Common myeloid progenitor, CD34-positive (primary cell): ENCODE measurements at regions not wholly inside any gene's neighbourhood (a gene's known extent, or its start where the extent isn't known, plus 50 kb on each side); places are given as distances from the start of the nearest gene placed in this dataset.
"Not testable (repeated sequence)": the region's sequence is repeated elsewhere in the genome, so short reads cannot be mapped to it uniquely, and the experiment has no call there.

Source experiments
- CTCF ChIA-PET: fragments of 350-600 bp; sonication (Branson Sonifier 250); formaldehyde crosslinking; loops from one replicate; lab custom pipeline; 2021; ENCODE audit warnings: antibody characterized with exemption; lab: Charles Lee
- POLR2A ChIA-PET: fragments of 350-600 bp; sonication (Branson Sonifier 250); formaldehyde crosslinking; loops from one replicate; lab custom pipeline; 2021; ENCODE audit warnings: antibody characterized with exemption; lab: Charles Lee
- DNase-seq, 3 donors: peaks; one replicate each; pipeline versions ENCODE4 v3.0.0 to v3.0.0-alpha.2; 2013
- H3K27ac ChIP-seq, 2 experiments: 1 replicate in 1 of 2; 2 replicates in 1 of 2; pipeline ENCODE4 v1.7.0; 2013; ENCODE audit warnings: inconsistent platforms in 2 of 2, low read length in 2 of 2, mild to moderate bottlenecking in 2 of 2, low read depth in 1 of 2, moderate library complexity in 1 of 2; ENCODE audit not compliant: severe bottlenecking in 2 of 2, insufficient read depth in 1 of 2, poor library complexity in 1 of 2
- H3K27me3 ChIP-seq, 5 experiments: replicated peaks in 2 of 5; 1 replicate in 3 of 5; 2 replicates in 2 of 5; pipeline versions ENCODE4 v1.6.1 to v1.7.0; 2013; ENCODE audit warnings: low read length in 4 of 5, mild to moderate bottlenecking in 2 of 5, moderate library complexity in 2 of 5, inconsistent platforms in 1 of 5; ENCODE audit not compliant: insufficient read depth in 5 of 5, control insufficient read depth in 4 of 5
- H3K36me3 ChIP-seq, 4 experiments: 1 replicate in 2 of 4; 2 replicates in 2 of 4; pipeline versions ENCODE4 v1.6.1 to v1.7.0; 2013; ENCODE audit warnings: low read length in 3 of 4, control low read depth in 1 of 4, mild to moderate bottlenecking in 1 of 4; ENCODE audit not compliant: control insufficient read depth in 4 of 4, insufficient read depth in 4 of 4
- H3K4me1 ChIP-seq, 4 experiments: 1 replicate in 3 of 4; 2 replicates in 1 of 4; pipeline versions ENCODE4 v1.6.1 to v1.7.1; 2013; ENCODE audit warnings: low read length in 3 of 4, mild to moderate bottlenecking in 3 of 4, control low read depth in 1 of 4, inconsistent platforms in 1 of 4, moderate library complexity in 1 of 4; ENCODE audit not compliant: control insufficient read depth in 4 of 4, insufficient read depth in 4 of 4; ENCODE audit errors: control extremely low read depth in 1 of 4
- H3K4me3 ChIP-seq, 7 experiments: 1 replicate in 4 of 7; 2 replicates in 3 of 7; pipeline versions ENCODE4 v1.5.1 to v1.7.0; 2013; ENCODE audit warnings: mild to moderate bottlenecking in 7 of 7, low read length in 6 of 7, moderate library complexity in 6 of 7, inconsistent platforms in 2 of 7, low read depth in 2 of 7, control low read depth in 1 of 7; ENCODE audit not compliant: insufficient read depth in 4 of 7, control insufficient read depth in 1 of 7; ENCODE audit errors: extremely low read depth in 1 of 7
- H3K9me3 ChIP-seq, 5 experiments: 1 replicate in 4 of 5; 2 replicates in 1 of 5; pipeline versions ENCODE4 v1.6.1 to v1.7.1; 2013; ENCODE audit warnings: low read length in 4 of 5, mild to moderate bottlenecking in 2 of 5, inconsistent platforms in 1 of 5, low read depth in 1 of 5, moderate library complexity in 1 of 5; ENCODE audit not compliant: control insufficient read depth in 4 of 5, insufficient read depth in 2 of 5; ENCODE audit errors: control extremely low read depth in 1 of 5
- WGBS: methylation state at CpG from one replicate; pipeline ENCODE4 v1.1.5; 2013; ENCODE audit not compliant: insufficient coverage; 5-methylcytosine and 5-hydroxymethylcytosine counted together

GRCh38 chr3:145422556-145422955 lies 738.4 kb downstream of the PLOD2 start:
- ChIA-PET POLR2A (no interaction called here), CTCF (no interaction called here)
- Histone ChIP-seq H3K27ac (no peak overlapping the region), H3K36me3 (no peaks in the 10 kb centered on the region), H3K27me3 (no peaks in the 10 kb centered on the region), H3K9me3 (no peaks in the 10 kb centered on the region), H3K4me3 (no peak overlapping the region), H3K4me1 (no peaks in the 10 kb centered on the region)
- DNase-seq, result no peak
- no CpG with 5 or more reads among the region's 3 CpGs for WGBS

GRCh38 chr3:145427355-145427754 lies 733.6 kb downstream of the PLOD2 start:
- Histone ChIP-seq H3K4me3 (no peak overlapping the region), H3K36me3 (no peaks in the 10 kb centered on the region), H3K4me1 (no peaks in the 10 kb centered on the region), H3K27ac (no peak overlapping the region), H3K9me3 (no peaks in the 10 kb centered on the region), H3K27me3 (no peaks in the 10 kb centered on the region)
- CTCF ChIA-PET, result no interaction called here
- POLR2A ChIA-PET, result no interaction called here
- no peak for DNase-seq
- WGBS, result 94% methylated on average over 9 of the region's 10 CpGs

GRCh38 chr3:145429546-145429945 lies 731.4 kb downstream of the PLOD2 start:
- Histone ChIP-seq H3K9me3 (no peaks in the 10 kb centered on the region), H3K4me1 (no peaks in the 10 kb centered on the region)

GRCh38 chr3:145448436-145448835 lies 712.5 kb downstream of the PLOD2 start:
- DNase-seq, result no peak
- H3K27ac ChIP-seq, result no peak overlapping the region
- H3K36me3 ChIP-seq, result no peaks in the 10 kb centered on the region
- no peak overlapping the region for H3K4me3 ChIP-seq
- ChIA-PET CTCF (no interaction called here), POLR2A (no interaction called here)
- no peaks in the 10 kb centered on the region for H3K4me1 ChIP-seq
- H3K9me3 ChIP-seq, result no peaks in the 10 kb centered on the region
- no peaks in the 10 kb centered on the region for H3K27me3 ChIP-seq
- WGBS, result 100% methylated on average over 1 of the region's 3 CpGs

More at GRCh38 chr3:145429546-145429945, 731.4 kb downstream of the PLOD2 start:
- POLR2A ChIA-PET, result no interaction called here
- Histone ChIP-seq H3K4me3 (no peak overlapping the region), H3K36me3 (no peaks in the 10 kb centered on the region), H3K27me3 (no peaks in the 10 kb centered on the region), H3K27ac (no peak overlapping the region)
- CTCF ChIA-PET, result no interaction called here
- WGBS, result no CpG with 5 or more reads among the region's 2 CpGs
- DNase-seq, result no peak

GRCh38 chr3:145450018-145450682 lies 710.8 kb downstream of the PLOD2 start:
- Histone ChIP-seq H3K36me3 (no peaks in the 10 kb centered on the region), H3K27ac (no peak overlapping the region), H3K4me1 (no peaks in the 10 kb centered on the region), H3K4me3 (no peak overlapping the region), H3K27me3 (no peaks in the 10 kb centered on the region), H3K9me3 (no peaks in the 10 kb centered on the region)
- ChIA-PET CTCF (no interaction called here), POLR2A (no interaction called here)
- DNase-seq, result no peak

GRCh38 chr3:145457825-145458552 lies 703.0 kb downstream of the PLOD2 start:
- ChIA-PET POLR2A (interaction anchor here (0.6 kb wide), 1 partner anchor 883 kb away, joined by 3 read pairs; no protein-coding TSS in a partner anchor), CTCF (no interaction called here)
- no peak overlapping the region for H3K27ac ChIP-seq
- no peak overlapping the region for H3K4me3 ChIP-seq
- H3K4me1 ChIP-seq, result no peaks in the 10 kb centered on the region
- H3K27me3 ChIP-seq, result no peaks in the 10 kb centered on the region
- WGBS, result no CpG with 5 or more reads among the region's 6 CpGs
- DNase-seq, result no peak
- H3K36me3 ChIP-seq, result no peaks in the 10 kb centered on the region
- H3K9me3 ChIP-seq, result no peaks in the 10 kb centered on the region

- H3K9me3 ChIP-seq, H3K36me3 ChIP-seq, DNase-seq, CTCF ChIA-PET, H3K27ac ChIP-seq, H3K4me1 ChIP-seq, POLR2A ChIA-PET, H3K27me3 ChIP-seq, H3K4me3 ChIP-seq: not testable (repeated sequence)
- WGBS, result no CpG with 5 or more reads among the region's 1 CpG
Observed at GRCh38 chr3:145459681-145460080, 701.3 kb downstream of the PLOD2 start.
